ENCODE measurements at regions not wholly inside any gene's neighbourhood (a gene's known extent, or its start where the extent isn't known, plus 50 kb on each side); places are given as distances from the start of the nearest gene placed in this dataset.

DNA sequence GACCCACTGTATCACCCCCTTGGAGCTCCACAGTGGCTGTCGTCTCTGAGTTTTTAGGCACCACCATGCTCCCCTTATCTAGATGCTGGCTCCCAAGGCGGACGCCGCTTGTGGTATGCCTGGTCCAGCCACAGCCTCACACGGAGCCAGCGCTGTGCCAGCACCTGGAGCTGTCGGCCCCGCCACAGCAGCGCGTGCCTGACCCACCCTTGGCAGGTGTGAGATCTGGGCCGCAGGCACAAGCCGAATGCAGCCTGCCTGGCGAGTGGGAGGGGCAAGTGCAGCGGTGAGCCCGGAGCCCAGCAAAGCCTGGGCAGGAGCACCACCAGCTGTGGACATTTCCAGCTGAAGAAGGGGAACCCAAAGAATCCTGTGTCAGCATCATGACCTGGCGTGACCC lies 91.9 kb upstream of the BACE2 start:
- no peak for TF ChIP-seq POLR2AphosphoS5 (IDR thresholded peaks at IDR 0.05; ENCODE audit: low read depth, low read length)
- TF ChIP-seq TAF1 (IDR thresholded peaks at IDR 0.05; ENCODE audit: borderline replicate concordance, low read depth, low read length), result no peak
